NCI-H748 (cell line): ENCODE measurements at regions not wholly inside any gene's neighbourhood (a gene's known extent, or its start where the extent isn't known, plus 50 kb on each side); places are given as distances from the start of the nearest gene placed in this dataset.

Experiments used
- DNase-seq: peaks from one replicate; lab custom pipeline; 2025; ENCODE audit not compliant: unreplicated experiment; lab: John Stamatoyannopoulos, UW

- DNase-seq: no peak
Measured at GRCh38 chr9:89790542-89791109, 185.8 kb downstream of the GADD45G start.

- DNase-seq: no peak
Measured at GRCh38 chr9:89791754-89792153, 186.9 kb downstream of the GADD45G start.

DNA sequence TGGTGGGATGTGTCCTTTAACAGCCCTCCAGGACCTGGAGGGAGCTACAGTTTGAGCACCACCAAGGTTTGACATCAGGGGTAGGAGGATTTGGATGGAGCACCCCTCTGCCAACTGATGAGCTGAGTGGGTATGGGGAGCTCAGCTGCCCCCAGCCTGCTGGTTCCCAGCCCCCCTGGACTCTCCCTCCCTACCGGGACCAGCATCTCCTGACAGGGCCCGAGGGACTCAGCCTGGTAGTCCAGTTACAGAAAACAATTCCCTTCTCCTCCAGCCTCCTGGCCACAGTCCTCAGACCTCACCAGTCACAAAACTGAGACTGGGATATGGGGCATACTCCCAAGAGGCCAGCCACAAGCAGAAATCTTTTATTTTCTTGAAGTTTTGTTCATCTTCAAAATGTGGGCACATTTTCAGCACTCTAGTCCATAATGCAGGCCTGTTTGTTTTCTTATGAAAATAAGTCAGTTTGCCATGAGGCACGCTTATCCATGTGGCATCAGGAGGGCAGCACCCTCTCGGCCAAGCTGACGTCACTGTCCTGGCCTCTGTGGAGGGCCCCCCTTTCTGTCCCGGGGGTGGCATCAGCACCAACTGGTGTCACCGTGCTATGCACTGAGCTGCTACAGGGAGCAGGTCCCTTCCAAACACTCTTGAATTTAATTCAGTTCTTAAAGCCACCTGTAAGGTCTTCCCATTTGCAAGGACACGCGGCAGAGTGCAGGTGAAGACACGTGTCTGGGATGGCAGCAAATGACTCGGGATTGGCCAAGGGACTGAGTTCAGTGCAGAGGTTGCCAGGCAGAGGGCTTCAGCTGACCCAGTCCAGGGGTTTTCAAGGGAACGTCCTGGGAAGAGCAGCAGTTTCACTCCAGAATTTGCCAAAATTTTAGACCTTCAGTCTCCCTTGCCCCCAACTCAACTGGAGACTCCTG lies 187.6 kb downstream of the GADD45G start:
- no peak for DNase-seq

DNA sequence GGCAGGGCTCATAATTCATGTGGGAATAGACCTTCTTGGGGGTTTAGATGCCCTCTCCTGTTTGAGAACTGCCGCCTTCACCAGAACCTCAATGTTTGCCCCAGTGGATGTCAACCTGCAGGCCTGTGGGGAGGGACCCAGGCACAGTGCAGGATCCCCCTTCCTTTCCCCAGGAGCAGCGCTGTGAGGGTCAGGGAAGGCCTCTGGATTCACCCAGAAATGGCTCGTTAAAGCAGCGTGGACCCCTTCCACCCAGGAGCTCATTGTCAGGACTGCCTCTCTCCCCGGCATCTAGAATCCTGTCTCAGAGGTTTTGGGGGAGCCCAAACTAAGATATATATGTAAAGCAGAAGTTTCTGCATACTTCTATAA lies 188.3 kb downstream of the GADD45G start:
- DNase-seq: no peak

DNA sequence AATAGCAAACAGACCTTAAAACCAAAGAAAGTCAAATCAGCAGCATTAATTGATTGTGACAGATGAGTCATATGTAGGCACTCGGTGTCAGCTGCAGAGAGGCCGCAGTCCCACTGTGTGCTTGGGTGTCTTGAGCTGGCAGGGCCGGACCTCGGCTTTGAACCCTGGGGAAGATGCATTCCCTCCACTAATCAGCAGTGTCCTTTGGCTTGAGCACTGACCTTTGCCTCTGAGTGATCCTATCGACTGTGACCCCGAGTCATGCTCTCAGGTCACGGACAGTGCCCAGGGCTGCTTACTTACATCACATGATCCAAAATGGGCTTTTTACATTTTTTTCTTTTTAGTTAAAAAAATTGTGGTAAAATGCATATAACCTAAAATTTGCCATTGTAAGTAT lies 188.7 kb downstream of the GADD45G start:
- DNase-seq: no peak

DNA sequence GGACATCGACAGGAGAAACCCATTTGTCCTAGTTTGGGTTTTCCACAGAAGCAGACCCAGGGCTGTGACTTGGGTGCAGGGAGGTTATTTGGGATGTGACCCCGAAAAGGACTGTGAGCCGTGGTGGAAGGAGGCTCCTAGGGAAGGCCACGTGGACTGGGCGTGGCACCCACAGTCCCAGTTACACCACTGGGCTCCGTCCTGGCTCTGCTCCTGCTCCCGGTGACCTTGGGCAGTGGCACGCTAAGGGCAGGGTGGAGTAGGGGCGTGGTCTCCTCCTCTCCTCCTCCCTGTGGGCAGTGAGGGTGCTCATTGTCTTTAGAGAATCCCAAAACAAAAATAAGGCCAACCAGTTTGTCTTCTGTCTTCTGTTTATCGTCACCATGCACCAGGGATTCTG lies 190.1 kb downstream of the GADD45G start:
- DNase-seq: peak; percentile 25

DNA sequence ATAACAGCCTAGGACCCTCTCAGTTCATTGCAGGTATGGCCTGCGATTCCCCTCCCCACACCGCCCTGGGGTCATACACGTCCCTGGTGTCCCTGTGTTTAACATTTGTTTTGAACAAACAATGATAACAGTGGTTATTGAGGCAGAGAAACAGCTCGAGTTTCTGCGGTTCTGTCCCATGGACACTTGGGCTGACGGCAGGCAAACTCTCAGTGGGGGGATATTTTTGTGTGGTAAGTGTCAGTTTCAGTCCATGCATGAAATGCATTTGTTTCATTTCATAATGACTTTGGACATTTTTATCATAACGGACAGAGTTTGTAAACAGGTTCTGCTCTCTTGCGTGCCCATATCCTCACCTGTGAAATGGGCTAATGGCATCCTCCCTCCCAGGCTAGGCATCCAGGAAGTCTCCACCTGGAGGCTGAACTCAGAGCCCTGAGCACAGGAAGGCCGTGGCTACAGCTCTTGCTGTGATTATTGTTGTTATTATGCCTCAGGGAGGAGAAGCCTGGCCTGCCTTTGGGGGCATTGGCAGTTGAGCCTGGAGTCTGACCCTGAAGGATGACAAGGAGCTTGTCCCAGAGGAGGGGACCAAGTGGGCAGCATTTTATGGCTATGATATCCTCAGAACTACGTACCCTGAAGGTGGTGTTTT lies 190.9 kb downstream of the GADD45G start:
- DNase-seq: peak; percentile 29

DNA sequence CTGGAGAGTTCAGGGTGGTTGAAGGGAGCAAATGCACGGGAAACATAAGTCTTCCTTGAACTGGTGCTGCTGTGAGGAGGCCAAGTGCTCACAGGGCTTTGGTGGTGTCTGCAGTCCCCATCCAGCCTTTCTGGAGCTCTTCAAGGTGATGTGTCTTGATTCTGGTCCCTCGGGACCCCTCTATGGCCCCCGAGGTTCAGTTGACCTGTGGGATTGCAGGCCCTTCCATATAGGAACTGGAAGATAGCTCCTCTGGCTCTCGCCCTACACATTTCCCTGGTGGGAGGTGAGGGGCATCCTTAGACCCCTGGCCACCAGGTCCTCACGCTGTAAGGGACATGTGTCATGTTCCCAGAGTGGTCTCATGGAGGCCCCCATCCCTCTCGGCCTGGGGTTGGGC lies 191.8 kb downstream of the GADD45G start:
- DNase-seq: no peak

DNA sequence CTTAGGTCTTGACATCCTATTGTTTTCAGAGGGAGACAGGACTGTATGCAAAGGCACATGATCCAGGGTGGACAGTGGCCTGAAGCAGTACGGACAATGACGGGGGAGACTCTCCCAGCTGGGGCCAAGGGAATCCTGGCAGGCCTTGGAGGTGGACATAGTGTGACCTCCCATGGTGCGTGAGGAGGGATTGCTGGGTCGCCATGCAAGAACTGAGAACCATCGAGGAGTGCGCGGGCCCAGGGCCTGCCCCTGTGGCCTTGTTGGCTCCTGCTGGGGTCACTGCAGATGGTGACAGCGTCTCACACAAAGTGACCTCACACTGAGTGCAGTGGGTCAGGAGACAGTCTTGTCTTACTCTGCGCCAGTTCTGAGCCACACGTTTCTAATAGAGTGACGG lies 192.4 kb downstream of the GADD45G start:
- DNase-seq: no peak

- peak; percentile 48 for DNase-seq
Measured at GRCh38 chr9:89797937-89798455, 193.2 kb downstream of the GADD45G start.

- no peak for DNase-seq
Measured at GRCh38 chr9:89798547-89799120, 193.8 kb downstream of the GADD45G start.

GRCh38 chr9:89799221-89799620 lies 194.4 kb downstream of the GADD45G start:
- DNase-seq: no peak

GRCh38 chr9:89799766-89800165 lies 195.0 kb downstream of the GADD45G start:
- no peak for DNase-seq

- no peak for DNase-seq
Measured at GRCh38 chr9:89801341-89801740, 196.5 kb downstream of the GADD45G start.

- DNase-seq: no peak
Measured at GRCh38 chr9:89801742-89802670, 197.2 kb downstream of the GADD45G start.

DNA sequence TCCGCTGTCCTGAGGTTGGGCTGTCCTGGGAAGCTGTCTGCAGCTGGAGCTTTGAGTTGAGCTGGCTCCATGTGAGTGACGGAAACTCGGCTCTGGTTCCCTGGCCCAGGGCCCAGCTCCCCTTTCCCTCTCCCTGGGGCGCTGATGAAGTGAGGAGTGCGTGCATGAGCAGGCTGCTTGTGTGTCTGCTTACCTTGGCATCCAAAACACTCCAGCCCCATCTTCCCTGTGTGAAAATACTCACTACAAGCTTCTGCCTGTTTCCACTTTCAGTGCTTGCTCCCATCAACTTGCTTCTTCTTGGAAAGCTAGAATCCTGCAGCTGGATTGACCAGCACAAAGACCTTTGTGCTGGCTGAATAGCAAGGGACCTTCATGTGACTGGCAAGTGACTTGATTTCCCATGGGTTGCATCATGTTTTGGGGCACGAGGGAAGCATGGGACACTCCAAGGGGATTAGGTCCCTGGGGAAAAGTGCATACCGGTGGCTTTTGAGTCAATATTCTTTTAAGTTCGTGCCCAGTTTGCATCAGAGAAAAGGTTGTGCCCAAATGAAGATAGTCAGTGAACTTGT lies 198.1 kb downstream of the GADD45G start:
- no peak for DNase-seq

- DNase-seq: no peak
Measured at GRCh38 chr9:89803403-89803802, 198.6 kb downstream of the GADD45G start.

DNA sequence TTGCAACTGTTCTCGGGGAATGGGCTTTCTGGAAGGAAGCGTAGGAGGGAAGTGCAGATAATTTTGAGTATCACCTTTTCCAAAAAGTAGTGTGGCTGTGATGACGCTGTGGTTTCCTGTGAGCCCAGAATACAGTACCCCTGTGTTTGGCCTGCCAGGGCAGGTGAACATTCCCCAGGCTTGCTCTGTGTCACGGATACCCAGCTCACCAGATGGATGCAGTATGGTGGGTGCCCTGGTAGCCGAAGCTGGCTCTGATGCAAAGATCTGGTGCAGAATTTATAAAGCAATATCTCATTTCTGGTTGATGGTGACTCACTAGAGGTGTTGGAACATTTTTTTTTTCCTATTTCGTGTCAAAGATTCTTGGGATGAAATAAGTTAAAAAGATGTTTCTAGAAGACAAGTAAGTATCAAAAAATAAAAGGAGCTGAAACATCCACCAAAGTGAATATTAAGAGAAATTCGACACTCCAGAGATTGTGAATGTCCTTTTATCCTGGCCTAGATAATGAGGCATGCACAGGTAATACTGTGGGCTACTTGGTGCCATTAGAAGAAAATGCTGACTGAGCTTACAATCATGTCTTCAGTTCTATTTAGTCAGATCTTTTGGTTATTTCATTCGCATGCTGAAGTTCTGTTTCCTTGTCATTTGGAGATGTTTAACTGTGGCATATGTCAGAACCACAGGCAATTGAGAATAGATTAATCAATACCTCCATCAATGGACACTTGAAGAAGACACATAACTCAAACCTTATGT lies 200.1 kb downstream of the GADD45G start:
- no peak for DNase-seq

DNA sequence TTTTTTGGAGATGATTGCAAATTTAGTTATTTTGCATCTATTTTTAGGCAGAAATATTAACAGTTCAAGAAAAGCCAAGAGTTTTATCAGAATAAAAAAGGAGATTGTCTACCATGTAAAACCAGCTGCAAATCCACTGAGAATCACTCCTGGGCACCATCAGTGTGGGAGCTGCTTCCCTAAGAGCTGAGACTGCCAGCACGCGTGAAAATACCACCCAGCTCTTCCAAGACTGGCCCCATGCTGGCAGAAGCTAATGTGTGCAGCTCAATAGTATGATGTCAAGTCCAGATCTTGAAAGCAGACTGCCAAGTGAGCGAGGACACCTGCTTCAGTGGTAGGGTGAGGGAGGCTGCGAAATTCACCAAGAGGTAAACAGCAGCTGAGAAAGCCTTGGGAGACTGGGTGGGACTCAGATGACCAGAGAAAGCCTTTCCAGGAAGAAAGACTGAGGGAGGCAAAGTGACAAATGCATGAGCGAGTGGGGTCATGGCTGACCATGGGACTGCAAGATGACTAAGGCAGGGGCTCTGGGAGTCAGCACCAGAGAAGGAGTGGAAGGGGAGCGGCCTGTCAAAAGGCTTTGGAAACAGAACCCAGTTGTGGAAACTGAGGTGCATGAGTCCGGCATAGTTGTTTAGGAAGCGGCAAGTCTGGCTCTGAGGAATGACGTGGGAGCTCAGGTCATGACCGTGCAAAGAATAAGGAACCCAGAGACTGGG lies 200.9 kb downstream of the GADD45G start:
- DNase-seq: no peak
